ENCODE measurements at regions not wholly inside any gene's neighbourhood (a gene's known extent, or its start where the extent isn't known, plus 50 kb on each side); places are given as distances from the start of the nearest gene placed in this dataset.

GRCh38 chr17:45660474-45660873, 123.6 kb upstream of the CRHR1 start:
- no peaks in the 10 kb centered on the region for H3K36me3 Mint-ChIP-seq (ENCODE audit: low read depth)
- no peaks in the 10 kb centered on the region for H3K4me1 Mint-ChIP-seq
- no peak overlapping the region for H3K27ac Mint-ChIP-seq
- TF ChIP-seq CTCF (IDR thresholded peaks at IDR 0.05; ENCODE audit: unreplicated experiment in 3 of 3): no peak
- no peaks in the 10 kb centered on the region for H3K9me3 Mint-ChIP-seq
- H3K27me3 Mint-ChIP-seq (ENCODE audit: low read depth): peaks cover 28% of the 10 kb centered on the region
- no peak overlapping the region for H3K4me3 Mint-ChIP-seq

- no peak for TF ChIP-seq CTCF (IDR thresholded peaks at IDR 0.05; ENCODE audit: unreplicated experiment in 3 of 3)
- Mint-ChIP-seq H3K9me3 (no peaks in the 10 kb centered on the region), H3K4me1 (no peaks in the 10 kb centered on the region), H3K4me3 (no peak overlapping the region), H3K27me3 (ENCODE audit: low read depth) (peaks cover 32% of the 10 kb centered on the region), H3K36me3 (ENCODE audit: low read depth) (no peaks in the 10 kb centered on the region), H3K27ac (no peak overlapping the region)
Measured at GRCh38 chr17:45662432-45662831, 121.7 kb upstream of the CRHR1 start.

GRCh38 chr17:45663772-45664171, 120.3 kb upstream of the CRHR1 start:
- no peak overlapping the region for H3K4me3 Mint-ChIP-seq
- H3K9me3 Mint-ChIP-seq: no peaks in the 10 kb centered on the region
- no peak overlapping the region for H3K27ac Mint-ChIP-seq
- H3K36me3 Mint-ChIP-seq (ENCODE audit: low read depth): no peaks in the 10 kb centered on the region
- peaks cover 36% of the 10 kb centered on the region for H3K27me3 Mint-ChIP-seq (ENCODE audit: low read depth)
- H3K4me1 Mint-ChIP-seq: no peaks in the 10 kb centered on the region
- no peak for TF ChIP-seq CTCF (IDR thresholded peaks at IDR 0.05; ENCODE audit: unreplicated experiment in 3 of 3)

GRCh38 chr17:45664921-45665320, 119.2 kb upstream of the CRHR1 start:
- H3K4me3 Mint-ChIP-seq: no peak overlapping the region
- no peak overlapping the region for H3K27ac Mint-ChIP-seq
- no peaks in the 10 kb centered on the region for H3K4me1 Mint-ChIP-seq
- no peak for TF ChIP-seq CTCF (IDR thresholded peaks at IDR 0.05; ENCODE audit: unreplicated experiment in 3 of 3)
- no peaks in the 10 kb centered on the region for H3K9me3 Mint-ChIP-seq
- H3K27me3 Mint-ChIP-seq (ENCODE audit: low read depth): peaks cover 36% of the 10 kb centered on the region
- no peaks in the 10 kb centered on the region for H3K36me3 Mint-ChIP-seq (ENCODE audit: low read depth)

- Mint-ChIP-seq H3K36me3 (ENCODE audit: low read depth) (no peaks in the 10 kb centered on the region), H3K27me3 (ENCODE audit: low read depth) (peaks cover 34% of the 10 kb centered on the region), H3K9me3 (no peaks in the 10 kb centered on the region), H3K4me1 (no peaks in the 10 kb centered on the region), H3K27ac (no peak overlapping the region), H3K4me3 (no peak overlapping the region)
- TF ChIP-seq CTCF (IDR thresholded peaks at IDR 0.05; ENCODE audit: unreplicated experiment in 3 of 3): no peak
Measured at GRCh38 chr17:45666046-45666600, 118.0 kb upstream of the CRHR1 start.

GRCh38 chr17:45666641-45667040, 117.5 kb upstream of the CRHR1 start:
- no peaks in the 10 kb centered on the region for H3K4me1 Mint-ChIP-seq
- no peak overlapping the region for H3K27ac Mint-ChIP-seq
- no peaks in the 10 kb centered on the region for H3K36me3 Mint-ChIP-seq (ENCODE audit: low read depth)
- no peak for TF ChIP-seq CTCF (IDR thresholded peaks at IDR 0.05; ENCODE audit: unreplicated experiment in 3 of 3)
- H3K9me3 Mint-ChIP-seq: no peaks in the 10 kb centered on the region
- peaks cover 33% of the 10 kb centered on the region for H3K27me3 Mint-ChIP-seq (ENCODE audit: low read depth)
- H3K4me3 Mint-ChIP-seq: no peak overlapping the region
